A549 (cell line): ENCODE measurements at regions not wholly inside any gene's neighbourhood (a gene's known extent, or its start where the extent isn't known, plus 50 kb on each side); places are given as distances from the start of the nearest gene placed in this dataset.

ENCODE experiments used
- CBX8 ChIP-seq: fragments of 200-600 bp; sonication (generic); IDR thresholded peaks from 2 replicates; pipeline ENCODE4 v1.6.1; 2016
- CTCF ChIP-seq: fragments of >200 bp; sonication (Bioruptor Twin); formaldehyde crosslinking; IDR thresholded peaks from 3 replicates; pipeline ENCODE4 v1.5.1; 2016
- HDAC2 ChIP-seq: fragments of 200-600 bp; sonication (generic); IDR thresholded peaks from 2 replicates; pipeline ENCODE4 v1.6.1; 2016
- KDM1A ChIP-seq: fragments of 200-600 bp; sonication (generic); IDR thresholded peaks from 2 replicates; pipeline ENCODE4 v1.6.1; 2016; ENCODE audit warnings: low read depth, mild to moderate bottlenecking
- MYC ChIP-seq: IDR thresholded peaks from 2 replicates; pipeline ENCODE4 v1.6.1; 2012; ENCODE audit warnings: mild to moderate bottlenecking, inconsistent platforms, low read length, improper control_type of control experiment, borderline replicate concordance
- PHF8 ChIP-seq: fragments of 200-600 bp; sonication (generic); IDR thresholded peaks from 2 replicates; pipeline ENCODE4 v1.6.1; 2016; ENCODE audit warnings: low read depth, mild to moderate bottlenecking, antibody characterized with exemption, moderate library complexity, borderline replicate concordance
- POLR2A ChIP-seq: IDR thresholded peaks from 2 replicates; pipeline ENCODE4 v1.6.1; 2012; ENCODE audit warnings: mild to moderate bottlenecking, low read length
- RAD21 ChIP-seq, 2 experiments: fragments of >200 bp in 1 of 2; sonication (Bioruptor Twin) in 1 of 2; formaldehyde crosslinking in 1 of 2; IDR thresholded peaks in 1 of 2; conservative IDR thresholded peaks in 1 of 2; 2 replicates in 1 of 2; 3 replicates in 1 of 2; pipeline ENCODE4 v1.6.1; 2012 to 2018; ENCODE audit warnings: inconsistent platforms in 1 of 2
- RARB ChIP-seq: fragments of 250-450 bp; sonication (Bioruptor Pico); IDR thresholded peaks from 2 replicates; pipeline ENCODE4 v1.8.0; 2021; ENCODE audit warnings: mild to moderate bottlenecking, moderate library complexity
- RFX5 ChIP-seq: fragments of 450-650 bp; IDR thresholded peaks from 2 replicates; pipeline ENCODE4 v1.7.1; 2014; ENCODE audit warnings: antibody characterized with exemption, mild to moderate bottlenecking, moderate library complexity
- SMC3 ChIP-seq: fragments of >200 bp; sonication (Bioruptor Twin); formaldehyde crosslinking; IDR thresholded peaks from 3 replicates; pipeline ENCODE4 v1.6.1; 2018; ENCODE audit warnings: inconsistent platforms
- SREBF2 ChIP-seq: fragments of 450-650 bp; IDR thresholded peaks from 2 replicates; pipeline ENCODE4 v1.6.1; 2014; ENCODE audit warnings: mild to moderate bottlenecking, moderate library complexity
- USF2 ChIP-seq: fragments of 450-650 bp; IDR thresholded peaks from 2 replicates; pipeline ENCODE4 v1.6.1; 2014; ENCODE audit warnings: antibody characterized with exemption

- TF ChIP-seq POLR2A (no peak), USF2 (no peak), RFX5 (no peak), CTCF (peak; percentile 45), KDM1A (no peak), RAD21 (conservative IDR thresholded peaks at IDR 0.05 in 1 of 2, IDR thresholded peaks at IDR 0.05 in 1 of 2) (peak; percentile 61 to 76), RARB (CRISPR knock-in tag) (no peak), MYC (no peak), PHF8 (no peak), HDAC2 (no peak), SMC3 (0 out of 3 replicates have a peak, but pooled peaks have one; percentile 27), CBX8 (no peak), SREBF2 (no peak)
Measured at GRCh38 chr11:114774599-114775361, 96.5 kb downstream of the NXPE2 start.
